Endothelial cell of umbilical vein (primary cell): ENCODE measurements at regions not wholly inside any gene's neighbourhood (a gene's known extent, or its start where the extent isn't known, plus 50 kb on each side); places are given as distances from the start of the nearest gene placed in this dataset.

Experiments
- BruUV-seq: library from RNA; stranded (reverse); fragments of 400-500 nt; replicated peaks from 2 replicates; lab custom pipeline; 2021; lab: Mats Ljungman, UMichigan
- CTCF ChIA-PET: fragments of 300-600, 350-600 bp; sonication (Branson Sonifier 250); formaldehyde crosslinking; loops from one replicate; lab custom pipeline; 2021; ENCODE audit warnings: antibody characterized with exemption, inconsistent platforms; lab: Charles Lee
- POLR2A ChIA-PET: fragments of 300-600, 350-600 bp; sonication (Branson Sonifier 250); formaldehyde crosslinking; loops from one replicate; lab custom pipeline; 2021; ENCODE audit warnings: antibody characterized with exemption, inconsistent platforms; lab: Charles Lee
- DNase-seq: peaks from one replicate; pipeline ENCODE4 v3.0.0-alpha.2; 2011; ENCODE audit warnings: low read depth, low spot score
- FAIRE-seq: peaks from 2 replicates; lab custom pipeline; 2011; peaks lifted over from hg19 to GRCh38; lab: Jason Lieb, UNC
- H2AFZ ChIP-seq: 2 replicates; pipeline ENCODE4 v1.6.0; 2012; ENCODE audit warnings: low read depth, low read length, control low read depth, inconsistent platforms
- H3K27ac ChIP-seq: 2 replicates; pipeline ENCODE4 v1.5.1; 2011; ENCODE audit warnings: low read depth, mild to moderate bottlenecking, control low read depth, low read length, moderate library complexity; ENCODE audit not compliant: insufficient read depth
- H3K27me3 ChIP-seq, 2 experiments: 2 replicates each; pipeline versions ENCODE4 v1.6.0 to v1.6.1; 2011; ENCODE audit warnings: low read length in 2 of 2, mixed read lengths in 1 of 2; ENCODE audit not compliant: control insufficient read depth in 2 of 2, insufficient read depth in 2 of 2
- H3K36me3 ChIP-seq, 2 experiments: 2 replicates in 1 of 2; 3 replicates in 1 of 2; pipeline ENCODE4 v1.5.1; 2011; ENCODE audit warnings: low read length in 2 of 2, mild to moderate bottlenecking in 1 of 2, moderate library complexity in 1 of 2; ENCODE audit not compliant: control insufficient read depth in 2 of 2, insufficient read depth in 2 of 2; ENCODE audit errors: extremely low read depth in 1 of 2
- H3K4me1 ChIP-seq: 3 replicates; pipeline ENCODE4 v1.5.1; 2011; ENCODE audit warnings: mild to moderate bottlenecking, low read length; ENCODE audit not compliant: control insufficient read depth, insufficient read depth; ENCODE audit errors: extremely low read depth
- H3K4me2 ChIP-seq: 2 replicates; pipeline ENCODE4 v1.6.1; 2011; ENCODE audit warnings: low read length, control low read depth, mixed read lengths; ENCODE audit not compliant: insufficient read depth
- H3K4me3 ChIP-seq, 3 experiments: fragments of 200-600 bp in 1 of 3; sonication (generic), shearing (Covaris generic) in 1 of 3; replicated peaks in 1 of 3; 2 replicates each; pipeline ENCODE4 v1.5.1; 2011 to 2016; ENCODE audit warnings: control low read depth in 3 of 3, low read length in 3 of 3, mild to moderate bottlenecking in 2 of 3, inconsistent platforms in 1 of 3, low read depth in 1 of 3, moderate library complexity in 1 of 3; ENCODE audit not compliant: insufficient read depth in 1 of 3
- H3K79me2 ChIP-seq: 2 replicates; pipeline ENCODE4 v1.6.0; 2012; ENCODE audit warnings: low read length, inconsistent platforms; ENCODE audit not compliant: control insufficient read depth, insufficient read depth
- H3K9ac ChIP-seq: replicated peaks from 2 replicates; pipeline ENCODE3; 2011; ENCODE audit warnings: low read length, control low read depth; ENCODE audit not compliant: insufficient read depth; ENCODE audit errors: extremely low read depth
- H3K9me1 ChIP-seq: replicated peaks from 3 replicates; pipeline ENCODE4 v1.6.0; 2011; ENCODE audit warnings: mild to moderate bottlenecking, low read length; ENCODE audit not compliant: control insufficient read depth, insufficient read depth; ENCODE audit errors: extremely low read depth
- H3K9me3 ChIP-seq: replicated peaks from 2 replicates; pipeline ENCODE4 v1.5.1; 2012; ENCODE audit warnings: low read length, inconsistent platforms; ENCODE audit not compliant: control insufficient read depth, insufficient read depth
- H4K20me1 ChIP-seq: replicated peaks from 2 replicates; pipeline ENCODE3; 2011; ENCODE audit warnings: mild to moderate bottlenecking, low read length; ENCODE audit not compliant: control insufficient read depth, insufficient read depth; ENCODE audit errors: extremely low read depth
- EZH2 ChIP-seq: IDR thresholded peaks from 2 replicates; pipeline ENCODE4 v1.6.1; 2012; ENCODE audit warnings: borderline replicate concordance, low read depth, mild to moderate bottlenecking, moderate library complexity, low read length, inconsistent platforms; ENCODE audit not compliant: severe bottlenecking
- FOS ChIP-seq: IDR thresholded peaks from 2 replicates; pipeline ENCODE4 v1.6.1; 2011; ENCODE audit warnings: mild to moderate bottlenecking, low read length, moderate library complexity, borderline replicate concordance; ENCODE audit not compliant: insufficient read depth
- GATA2 ChIP-seq: IDR thresholded peaks from 2 replicates; pipeline ENCODE4 v1.7.0; 2011; ENCODE audit warnings: low read depth, mild to moderate bottlenecking, moderate library complexity, mixed read lengths, low read length; ENCODE audit not compliant: insufficient read length, insufficient read depth
- JUN ChIP-seq: IDR thresholded peaks from 2 replicates; pipeline ENCODE4 v1.6.1; 2011; ENCODE audit warnings: borderline replicate concordance, low read depth; ENCODE audit not compliant: insufficient read length, insufficient read depth
- MAX ChIP-seq: IDR thresholded peaks from 2 replicates; pipeline ENCODE4 v1.6.1; 2011; ENCODE audit not compliant: insufficient read depth, insufficient read length
- MYC ChIP-seq: IDR thresholded peaks from one replicate; pipeline ENCODE4 v1.6.1; 2011; ENCODE audit warnings: mild to moderate bottlenecking, low read depth, low read length
- POLR2A ChIP-seq: IDR thresholded peaks from 2 replicates; pipeline ENCODE4 v1.6.1; 2012; ENCODE audit warnings: low read depth, mild to moderate bottlenecking, control low read depth, low read length
- POLR2AphosphoS5 ChIP-seq: IDR thresholded peaks from 2 replicates; pipeline ENCODE4 v1.6.1; 2012; ENCODE audit warnings: low read depth, mild to moderate bottlenecking, control low read depth, low read length, moderate library complexity; ENCODE audit not compliant: insufficient read depth
- dilution Hi-C: fragments of 300-500 bp; cut with MboI; formaldehyde crosslinking; loops from one replicate; pipeline ENCODE4 v1.15.0; 2019; ENCODE audit warnings: low sequenced_read_pairs; ENCODE audit not compliant: extremely low pct_ligation_motif_present
- intact Hi-C: fragments of 100-400 bp; cut with micrococcal nuclease; formaldehyde crosslinking; loops from one replicate; pipeline ENCODE4 v1.10.0; 2022
- TF ChIP-seq, protein P1 (sequence below), 2 donors: IDR thresholded peaks; 1 replicate in 1 of 2; 2 replicates in 1 of 2; pipeline ENCODE4 v1.5.1; 2011; ENCODE audit warnings: low read length in 2 of 2, mild to moderate bottlenecking in 2 of 2, moderate library complexity in 2 of 2, control low read depth in 1 of 2, inconsistent platforms in 1 of 2, low read depth in 1 of 2; ENCODE audit not compliant: insufficient read depth in 1 of 2; ENCODE audit errors: extremely low read depth in 1 of 2

- H3K9me3 ChIP-seq = peaks cover 3% of the 10 kb centered on the region
- no peaks in the 10 kb centered on the region for H4K20me1 ChIP-seq
- H3K27me3 ChIP-seq = no peaks in the 10 kb centered on the region
- dilution Hi-C loops = no loop called here
- no peaks in the 10 kb centered on the region for H3K4me1 ChIP-seq
- DNase-seq (no peak), FAIRE-seq (no peak)
- H3K9me1 ChIP-seq = no peaks in the 10 kb centered on the region
- no peak overlapping the region for H3K4me3 ChIP-seq
- H3K27ac ChIP-seq = no peak overlapping the region
- no TSS peak for BruUV-seq
- ChIA-PET POLR2A (no interaction called here), CTCF (no interaction called here)
- no peaks in the 10 kb centered on the region for H3K36me3 ChIP-seq
- H3K9ac ChIP-seq = no peak overlapping the region
- no peaks in the 10 kb centered on the region for H3K79me2 ChIP-seq
- intact Hi-C loops = no loop called here
- no peak overlapping the region for H3K4me2 ChIP-seq
- no peak overlapping the region for H2AFZ ChIP-seq
- TF ChIP-seq GATA2 (no peak), JUN (no peak), POLR2AphosphoS5 (no peak), MAX (no peak), EZH2 (no peak), POLR2A (no peak), MYC (no peak), FOS (no peak)
- TF ChIP-seq, protein P1, sequence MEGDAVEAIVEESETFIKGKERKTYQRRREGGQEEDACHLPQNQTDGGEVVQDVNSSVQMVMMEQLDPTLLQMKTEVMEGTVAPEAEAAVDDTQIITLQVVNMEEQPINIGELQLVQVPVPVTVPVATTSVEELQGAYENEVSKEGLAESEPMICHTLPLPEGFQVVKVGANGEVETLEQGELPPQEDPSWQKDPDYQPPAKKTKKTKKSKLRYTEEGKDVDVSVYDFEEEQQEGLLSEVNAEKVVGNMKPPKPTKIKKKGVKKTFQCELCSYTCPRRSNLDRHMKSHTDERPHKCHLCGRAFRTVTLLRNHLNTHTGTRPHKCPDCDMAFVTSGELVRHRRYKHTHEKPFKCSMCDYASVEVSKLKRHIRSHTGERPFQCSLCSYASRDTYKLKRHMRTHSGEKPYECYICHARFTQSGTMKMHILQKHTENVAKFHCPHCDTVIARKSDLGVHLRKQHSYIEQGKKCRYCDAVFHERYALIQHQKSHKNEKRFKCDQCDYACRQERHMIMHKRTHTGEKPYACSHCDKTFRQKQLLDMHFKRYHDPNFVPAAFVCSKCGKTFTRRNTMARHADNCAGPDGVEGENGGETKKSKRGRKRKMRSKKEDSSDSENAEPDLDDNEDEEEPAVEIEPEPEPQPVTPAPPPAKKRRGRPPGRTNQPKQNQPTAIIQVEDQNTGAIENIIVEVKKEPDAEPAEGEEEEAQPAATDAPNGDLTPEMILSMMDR (IDR thresholded peaks at IDR 0.05; ENCODE audit: extremely low read depth in 1 of 2, insufficient read depth in 1 of 2, low read depth in 1 of 2, low read length in 2 of 2) = no peak
Measured at GRCh38 chr5:20335978-20336377, 348.0 kb upstream of the CDH18 start.
